ENCODE measurements at regions not wholly inside any gene's neighbourhood (a gene's known extent, or its start where the extent isn't known, plus 50 kb on each side); places are given as distances from the start of the nearest gene placed in this dataset.
A peak's percentile ranks its signal among the peaks of the same experiment; 100 is the strongest.

DNA sequence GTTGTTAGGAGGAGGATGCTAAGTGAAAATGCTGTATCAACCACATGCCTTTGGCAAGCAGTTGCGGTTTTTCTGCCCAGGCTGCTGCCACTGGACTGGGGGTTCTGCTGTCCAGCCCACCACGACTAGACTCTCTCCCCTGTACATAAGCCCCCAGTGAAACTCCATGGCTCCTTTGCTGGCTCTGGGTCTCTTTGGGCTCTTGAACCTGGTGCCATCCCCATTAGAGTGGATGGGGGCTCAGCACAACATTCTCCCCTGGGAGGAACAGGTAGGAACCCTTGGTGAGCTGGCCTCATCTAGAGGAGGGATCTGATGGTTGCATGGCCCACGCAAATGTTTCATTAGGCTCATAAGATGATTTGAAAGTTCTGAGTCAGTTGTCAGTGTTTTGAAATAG lies 204.8 kb upstream of the KCNG1 start:
- no peak for DNase-seq (ENCODE audit: low read depth)
- TF ChIP-seq, protein P1, sequence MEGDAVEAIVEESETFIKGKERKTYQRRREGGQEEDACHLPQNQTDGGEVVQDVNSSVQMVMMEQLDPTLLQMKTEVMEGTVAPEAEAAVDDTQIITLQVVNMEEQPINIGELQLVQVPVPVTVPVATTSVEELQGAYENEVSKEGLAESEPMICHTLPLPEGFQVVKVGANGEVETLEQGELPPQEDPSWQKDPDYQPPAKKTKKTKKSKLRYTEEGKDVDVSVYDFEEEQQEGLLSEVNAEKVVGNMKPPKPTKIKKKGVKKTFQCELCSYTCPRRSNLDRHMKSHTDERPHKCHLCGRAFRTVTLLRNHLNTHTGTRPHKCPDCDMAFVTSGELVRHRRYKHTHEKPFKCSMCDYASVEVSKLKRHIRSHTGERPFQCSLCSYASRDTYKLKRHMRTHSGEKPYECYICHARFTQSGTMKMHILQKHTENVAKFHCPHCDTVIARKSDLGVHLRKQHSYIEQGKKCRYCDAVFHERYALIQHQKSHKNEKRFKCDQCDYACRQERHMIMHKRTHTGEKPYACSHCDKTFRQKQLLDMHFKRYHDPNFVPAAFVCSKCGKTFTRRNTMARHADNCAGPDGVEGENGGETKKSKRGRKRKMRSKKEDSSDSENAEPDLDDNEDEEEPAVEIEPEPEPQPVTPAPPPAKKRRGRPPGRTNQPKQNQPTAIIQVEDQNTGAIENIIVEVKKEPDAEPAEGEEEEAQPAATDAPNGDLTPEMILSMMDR (IDR thresholded peaks at IDR 0.05; ENCODE audit: insufficient read depth, low read depth, low read length, missing control alignments), result no peak
- no peak overlapping the region for H3K4me3 ChIP-seq (ENCODE audit: low read depth, low read length)

DNA sequence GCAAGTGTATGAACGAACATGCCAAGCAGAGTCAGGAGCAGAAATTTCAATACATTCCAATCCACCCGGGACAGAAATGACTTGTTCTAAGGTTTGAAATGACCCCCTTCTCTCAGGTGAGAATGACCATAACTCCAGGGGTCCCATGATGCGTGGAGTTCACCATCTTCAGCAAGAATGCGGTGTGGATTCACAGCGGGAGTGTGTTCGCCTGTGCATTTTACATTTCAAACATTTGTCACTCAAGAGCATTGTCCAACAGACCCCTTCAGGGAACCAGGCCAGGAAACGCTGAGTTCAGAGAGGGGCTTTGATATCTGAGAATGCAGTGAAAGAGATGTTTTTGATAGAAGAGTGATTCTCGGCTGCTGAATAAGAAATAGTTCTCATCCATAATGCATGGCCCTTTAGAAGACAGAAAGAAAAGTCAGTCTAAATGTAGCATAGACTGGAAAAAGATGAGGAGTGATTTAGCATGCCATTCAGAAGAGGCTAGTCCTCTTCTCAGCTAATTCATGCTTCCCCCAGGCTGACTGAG lies 200.3 kb upstream of the KCNG1 start:
- no peak overlapping the region for H3K4me3 ChIP-seq (ENCODE audit: low read depth, low read length)
- DNase-seq (ENCODE audit: low read depth), result no peak
- TF ChIP-seq, protein P1 (IDR thresholded peaks at IDR 0.05; ENCODE audit: insufficient read depth, low read depth, low read length, missing control alignments), result no peak

DNA sequence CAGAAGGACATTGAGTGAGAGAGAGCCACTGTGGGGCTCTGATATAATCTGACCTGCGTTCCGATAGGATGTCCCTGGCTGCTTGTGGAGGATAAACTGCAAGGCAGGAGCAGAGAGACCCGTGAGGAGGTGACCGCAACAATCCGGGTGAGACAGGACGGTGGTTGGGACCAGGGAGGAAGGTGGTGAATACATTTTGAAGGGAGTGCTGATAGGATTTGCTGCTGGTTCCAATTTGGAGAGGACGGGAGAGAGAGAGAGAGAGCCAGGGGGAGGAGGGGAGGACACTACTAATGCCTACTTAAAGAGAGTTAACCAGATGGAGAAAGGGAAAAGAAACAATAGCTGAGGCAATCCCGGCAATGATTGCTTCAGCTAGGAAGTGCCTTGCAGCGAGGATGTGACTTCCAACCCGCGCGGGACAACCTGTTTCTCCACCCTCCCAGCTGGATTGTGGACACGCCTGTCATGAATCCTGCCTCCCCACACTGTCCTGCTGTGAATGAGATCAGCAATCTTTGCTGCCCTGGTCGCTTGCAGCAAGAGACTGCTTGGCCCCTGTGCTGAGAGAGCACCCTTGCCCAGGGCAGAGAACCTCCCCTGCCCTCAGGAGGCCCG lies 199.0 kb upstream of the KCNG1 start:
- TF ChIP-seq, protein P1 (IDR thresholded peaks at IDR 0.05; ENCODE audit: insufficient read depth, low read depth, low read length, missing control alignments), result no peak
- no peak for DNase-seq (ENCODE audit: low read depth)
- no peak overlapping the region for H3K4me3 ChIP-seq (ENCODE audit: low read depth, low read length)

DNA sequence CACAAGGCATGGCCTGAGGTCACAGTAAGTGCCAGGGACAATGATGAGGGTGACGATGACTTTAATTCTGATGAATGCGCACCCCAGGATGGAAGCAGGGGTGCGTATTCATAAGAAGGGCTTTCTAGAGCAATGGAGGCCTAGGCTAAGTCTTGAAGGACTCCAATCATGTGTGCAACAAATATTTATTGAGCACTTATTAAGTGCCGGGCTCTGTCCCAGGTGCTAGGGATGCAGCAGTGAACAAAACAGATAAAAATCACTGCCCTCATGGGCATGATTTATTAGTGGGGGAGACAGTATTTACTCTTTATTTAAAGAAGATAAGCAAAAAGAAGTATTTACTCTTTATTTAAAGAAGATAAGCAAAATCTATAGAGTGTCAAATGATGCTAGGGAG lies 198.2 kb upstream of the KCNG1 start:
- TF ChIP-seq, protein P1 (IDR thresholded peaks at IDR 0.05; ENCODE audit: insufficient read depth, low read depth, low read length, missing control alignments), result no peak
- H3K4me3 ChIP-seq (ENCODE audit: low read depth, low read length), result no peak overlapping the region

DNA sequence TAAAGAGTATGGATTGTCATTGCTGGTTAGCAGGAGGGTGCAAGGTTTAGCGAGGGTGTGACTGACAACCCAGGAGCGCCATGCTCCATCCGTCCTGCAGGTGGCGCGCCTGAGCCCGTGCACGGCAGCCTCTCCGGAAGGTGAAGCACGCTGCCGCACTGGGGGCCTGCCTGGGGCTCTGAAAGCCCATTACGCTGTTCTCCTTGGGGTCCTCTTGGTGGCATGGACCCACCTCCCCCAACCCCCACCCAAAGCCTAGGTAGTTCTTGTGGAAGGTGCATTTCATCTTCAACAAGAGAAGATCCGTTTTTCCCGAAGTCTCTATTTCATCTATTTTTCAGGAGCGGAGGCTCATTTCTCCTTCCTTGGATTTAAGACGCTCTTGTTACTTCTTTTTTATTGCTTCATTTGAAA lies 197.4 kb upstream of the KCNG1 start:
- DNase-seq (ENCODE audit: low read depth), result peak; percentile 23
- no peak overlapping the region for H3K4me3 ChIP-seq (ENCODE audit: low read depth, low read length)

More for the DNA sequence above, 198.2 kb upstream of the KCNG1 start:
- DNase-seq (ENCODE audit: low read depth), result no peak

DNA sequence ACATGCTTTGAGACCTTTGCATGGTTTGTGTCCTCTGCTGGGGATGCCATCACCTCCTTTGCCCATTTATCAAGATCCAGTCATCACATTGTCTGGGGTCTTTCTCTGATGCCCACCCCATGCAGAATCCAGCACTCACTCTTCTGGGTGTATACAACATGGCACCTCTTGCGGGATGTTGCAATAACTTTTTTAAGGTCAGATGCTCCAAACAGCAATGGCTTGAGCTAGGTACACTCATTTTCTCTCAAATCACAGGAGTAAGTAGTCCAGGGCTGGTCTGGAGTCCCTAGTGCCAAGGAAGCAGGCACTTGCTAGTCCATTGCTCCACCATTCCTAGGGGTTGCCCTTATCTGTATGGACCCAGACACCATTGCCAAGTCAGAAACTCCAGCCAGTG lies 196.6 kb upstream of the KCNG1 start:
- H3K4me3 ChIP-seq (ENCODE audit: low read depth, low read length), result no peak overlapping the region
- no peak for DNase-seq (ENCODE audit: low read depth)
- TF ChIP-seq, protein P1 (IDR thresholded peaks at IDR 0.05; ENCODE audit: insufficient read depth, low read depth, low read length, missing control alignments), result no peak

More for the DNA sequence above, 197.4 kb upstream of the KCNG1 start:
- TF ChIP-seq, protein P1 (IDR thresholded peaks at IDR 0.05; ENCODE audit: insufficient read depth, low read depth, low read length, missing control alignments), result peak; percentile 88

DNA sequence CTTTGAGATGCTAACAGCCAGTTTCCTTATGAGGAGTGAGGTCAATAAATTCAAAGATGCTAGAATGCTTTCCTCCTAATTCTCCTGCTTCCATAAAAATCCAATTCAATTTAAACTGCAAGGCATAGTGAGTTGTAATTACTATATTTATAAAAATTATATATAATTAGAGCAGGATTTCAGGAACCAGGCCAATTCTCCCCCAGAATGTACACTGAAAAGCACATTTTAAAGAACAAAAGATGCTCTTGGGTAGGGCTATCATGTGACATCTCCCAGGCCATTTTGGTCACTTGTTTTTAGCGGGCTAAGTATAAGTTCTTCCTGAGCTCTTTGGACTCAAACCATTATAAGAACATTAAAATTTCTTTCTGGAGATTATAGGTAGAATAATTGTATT lies 195.7 kb upstream of the KCNG1 start:
- H3K4me3 ChIP-seq (ENCODE audit: low read depth, low read length), result no peak overlapping the region
- TF ChIP-seq, protein P1 (IDR thresholded peaks at IDR 0.05; ENCODE audit: insufficient read depth, low read depth, low read length, missing control alignments), result no peak
- DNase-seq (ENCODE audit: low read depth), result no peak

Measured in GM12865 (cell line).